ENCODE measurements at regions not wholly inside any gene's neighbourhood (a gene's known extent, or its start where the extent isn't known, plus 50 kb on each side); places are given as distances from the start of the nearest gene placed in this dataset.

GRCh38 chr11:15419696-15420095 lies 305.0 kb downstream of the INSC start:
- FAIRE-seq (no peak), DNase-seq (ENCODE audit: insufficient read length, low spot score) (no peak)
- no peak for TF ChIP-seq POLR2A (IDR thresholded peaks at IDR 0.05; ENCODE audit: low read depth, low read length)

DNA sequence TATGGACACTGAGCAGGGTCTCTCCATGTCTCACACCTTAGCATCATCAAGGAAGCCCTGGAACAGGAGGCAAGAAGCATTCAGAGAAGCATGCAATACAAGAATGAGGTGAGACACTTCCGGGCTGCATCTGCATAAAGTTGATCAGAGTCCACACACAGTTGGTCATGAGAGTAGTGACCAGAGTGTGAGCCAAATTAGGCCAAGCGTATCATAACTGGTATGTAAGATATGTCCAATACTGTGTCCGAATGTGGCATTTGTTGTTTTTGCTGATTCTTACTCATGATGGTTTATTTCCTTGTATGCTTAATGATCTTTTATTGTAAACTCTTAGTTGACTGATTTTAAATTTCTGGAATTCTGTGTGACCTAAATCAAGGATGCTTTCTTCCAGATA lies 315.7 kb downstream of the INSC start:
- no peak for TF ChIP-seq POLR2A (IDR thresholded peaks at IDR 0.05; ENCODE audit: low read depth, low read length)
- DNase-seq (ENCODE audit: insufficient read length, low spot score) (no peak), FAIRE-seq (no peak)

- no peak for TF ChIP-seq POLR2A (IDR thresholded peaks at IDR 0.05; ENCODE audit: low read depth, low read length)
- DNase-seq (ENCODE audit: insufficient read length, low spot score) (no peak), FAIRE-seq (no peak)
Observed at GRCh38 chr11:15434529-15434928, 319.8 kb downstream of the INSC start.

DNA sequence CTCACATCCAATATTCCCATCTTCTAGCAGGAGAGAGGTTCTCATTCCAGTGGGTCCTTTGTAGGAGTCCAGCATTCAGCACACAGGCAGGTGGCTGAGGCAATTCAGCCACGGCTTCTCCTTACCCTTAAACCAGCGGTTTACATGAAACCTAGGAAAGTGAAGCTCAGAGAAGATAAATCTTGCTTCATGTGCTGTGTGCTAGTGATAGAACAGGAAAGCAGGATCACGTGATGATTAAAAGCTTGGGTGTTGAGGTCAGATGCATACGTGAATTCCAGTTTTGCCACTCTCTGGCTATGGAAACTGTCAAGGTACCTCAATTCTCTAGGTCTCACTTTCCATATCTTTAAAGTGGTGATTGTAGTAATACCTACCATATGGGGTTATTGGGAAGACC lies 331.6 kb downstream of the INSC start:
- no peak for TF ChIP-seq POLR2A (IDR thresholded peaks at IDR 0.05; ENCODE audit: low read depth, low read length)
- no peak for FAIRE-seq
- no peak for DNase-seq (ENCODE audit: insufficient read length, low spot score)

- FAIRE-seq, result no peak
- DNase-seq (ENCODE audit: insufficient read length, low spot score), result no peak
- TF ChIP-seq POLR2A (IDR thresholded peaks at IDR 0.05; ENCODE audit: low read depth, low read length), result no peak
Observed at GRCh38 chr11:15446929-15447328, 332.2 kb downstream of the INSC start.

DNA sequence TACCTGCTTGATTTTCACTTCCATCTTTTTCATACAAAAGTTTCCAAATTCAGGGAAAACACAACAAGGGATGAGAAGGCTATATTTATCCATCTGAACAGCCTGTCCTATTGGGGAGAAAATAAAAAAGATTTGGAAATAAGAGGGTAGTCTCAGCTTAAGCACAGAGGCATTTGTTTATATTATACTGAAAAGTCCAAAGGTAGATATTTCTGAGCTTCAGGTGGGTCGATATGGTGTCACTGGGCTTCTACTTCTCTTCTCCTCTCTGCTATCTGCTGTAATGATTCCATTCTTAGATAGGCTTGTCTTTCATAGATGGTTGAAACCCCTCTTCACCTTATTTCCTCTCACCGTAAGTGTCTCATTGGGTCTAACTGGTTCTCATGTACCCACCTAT lies 337.0 kb downstream of the INSC start:
- no peak for FAIRE-seq
- no peak for DNase-seq (ENCODE audit: insufficient read length, low spot score)
- TF ChIP-seq POLR2A (IDR thresholded peaks at IDR 0.05; ENCODE audit: low read depth, low read length), result no peak

GRCh38 chr11:15453211-15453765 lies 338.6 kb downstream of the INSC start:
- DNase-seq (ENCODE audit: insufficient read length, low spot score) (no peak), FAIRE-seq (no peak)
- no peak for TF ChIP-seq POLR2A (IDR thresholded peaks at IDR 0.05; ENCODE audit: low read depth, low read length)

DNA sequence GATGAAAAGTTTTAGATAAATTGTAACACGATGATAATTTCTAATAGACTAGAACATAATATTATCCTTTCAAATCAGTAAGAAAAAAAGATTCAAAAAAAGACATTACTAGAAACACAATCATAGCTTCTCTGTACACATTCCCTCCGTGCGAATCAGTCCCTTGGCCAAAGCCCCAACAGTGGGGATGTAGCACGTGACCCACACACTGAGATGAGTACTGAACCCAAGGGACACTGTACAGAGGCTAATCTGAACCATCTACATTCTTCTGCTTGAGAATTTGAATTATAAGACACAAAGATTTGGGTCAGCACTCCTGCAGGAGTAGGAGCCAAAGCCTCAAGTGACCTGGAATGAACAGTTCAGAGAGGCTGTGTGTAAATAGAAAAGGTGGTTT lies 353.7 kb downstream of the INSC start:
- no peak for TF ChIP-seq POLR2A (IDR thresholded peaks at IDR 0.05; ENCODE audit: low read depth, low read length)
- no peak for FAIRE-seq
- DNase-seq (ENCODE audit: insufficient read length, low spot score), result no peak

DNA sequence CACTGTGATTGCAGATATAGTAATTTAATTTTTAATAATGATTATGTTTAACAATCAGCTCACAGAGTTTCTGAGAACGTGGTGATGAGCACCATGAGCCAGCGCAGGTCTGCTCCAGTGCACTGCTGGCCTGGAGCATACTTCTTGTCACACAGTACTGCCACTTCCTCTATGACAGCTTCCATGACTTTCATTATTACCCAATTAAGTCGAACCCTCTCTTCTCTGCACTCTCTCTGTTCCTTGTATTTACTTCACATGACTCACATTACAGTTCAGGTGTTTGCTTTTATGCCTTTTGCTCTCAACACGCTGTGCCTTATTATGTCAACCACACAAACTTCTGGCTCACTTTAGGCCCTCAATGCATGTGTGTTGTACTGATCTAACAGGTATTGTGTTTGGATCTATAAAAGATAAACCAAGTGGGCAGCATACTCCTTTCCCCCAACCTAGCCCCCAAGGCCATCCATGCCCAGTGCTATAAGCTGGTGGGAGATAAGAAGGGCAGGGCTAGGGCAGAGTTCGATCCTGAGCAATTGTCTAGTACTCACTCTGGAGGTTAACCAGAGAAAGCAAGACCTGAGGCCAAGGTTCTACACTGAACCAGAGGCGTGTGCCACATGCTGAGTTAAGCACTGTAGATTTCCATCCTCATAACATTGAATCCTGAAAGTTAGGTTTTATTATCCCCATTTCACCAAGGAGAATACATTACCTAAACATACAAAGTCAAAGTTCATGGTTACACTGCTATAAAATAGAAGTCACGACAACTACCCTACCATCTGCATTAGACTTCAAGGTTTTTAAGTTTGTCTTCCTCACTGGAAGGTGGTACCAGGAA lies 356.5 kb downstream of the INSC start:
- FAIRE-seq (no peak), DNase-seq (ENCODE audit: insufficient read length, low spot score) (no peak)
- TF ChIP-seq POLR2A (IDR thresholded peaks at IDR 0.05; ENCODE audit: low read depth, low read length), result no peak

- TF ChIP-seq POLR2A (IDR thresholded peaks at IDR 0.05; ENCODE audit: low read depth, low read length), result no peak
Observed at GRCh38 chr11:15471895-15472799, 357.4 kb downstream of the INSC start.

GRCh38 chr11:15473954-15474837 lies 359.5 kb downstream of the INSC start:
- DNase-seq (ENCODE audit: insufficient read length, low spot score) (no peak), FAIRE-seq (no peak)
- TF ChIP-seq POLR2A (IDR thresholded peaks at IDR 0.05; ENCODE audit: low read depth, low read length), result no peak

More at GRCh38 chr11:15471895-15472799, 357.4 kb downstream of the INSC start:
- no peak for DNase-seq (ENCODE audit: insufficient read length, low spot score)
- FAIRE-seq, result no peak

DNA sequence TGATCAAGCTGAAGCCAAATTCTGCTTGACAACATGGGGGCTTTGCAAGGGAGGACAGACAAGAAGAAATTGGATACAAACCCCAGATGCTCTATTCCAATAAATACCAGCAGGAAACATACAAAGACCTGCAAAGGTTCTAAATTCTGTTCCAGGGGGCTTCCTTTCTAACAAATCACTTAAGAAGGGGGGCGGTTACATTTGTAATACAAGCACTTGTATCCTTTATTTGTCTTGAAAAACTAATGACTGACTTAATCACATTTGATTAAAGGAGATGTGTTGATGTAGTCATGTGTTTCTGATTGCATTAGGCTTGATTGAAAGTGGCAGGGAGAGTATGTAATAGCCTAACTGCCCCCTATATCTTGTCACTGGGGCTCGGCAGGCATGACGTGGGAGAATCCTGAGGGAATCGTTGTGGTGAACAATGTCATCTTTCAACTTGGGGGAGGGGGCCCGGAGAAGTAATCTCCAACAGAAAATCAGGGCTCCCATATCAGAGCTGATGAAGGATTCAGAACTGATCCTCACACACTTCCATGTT lies 361.7 kb downstream of the INSC start:
- DNase-seq (ENCODE audit: insufficient read length, low spot score), result no peak

GRCh38 chr11:15481871-15482270 lies 367.1 kb downstream of the INSC start:
- no peak for FAIRE-seq
- TF ChIP-seq POLR2A (IDR thresholded peaks at IDR 0.05; ENCODE audit: low read depth, low read length), result no peak
- no peak for DNase-seq (ENCODE audit: insufficient read length, low spot score)

More for the DNA sequence above, 361.7 kb downstream of the INSC start:
- TF ChIP-seq POLR2A (IDR thresholded peaks at IDR 0.05; ENCODE audit: low read depth, low read length), result no peak
- no peak for FAIRE-seq

Measured in H54 (cell line).